Progenitor cell of endocrine pancreas (in vitro differentiated cells): ENCODE measurements at regions not wholly inside any gene's neighbourhood (a gene's known extent, or its start where the extent isn't known, plus 50 kb on each side); places are given as distances from the start of the nearest gene placed in this dataset.

ENCODE experiments used
- DNase-seq: peaks from one replicate; pipeline ENCODE4 v3.0.0; 2021; ENCODE audit warnings: low spot score; ENCODE audit not compliant: unreplicated experiment
- H3K27ac Mint-ChIP-seq: 2 replicates; pipeline ENCODE4 v1.8.0; 2021; ENCODE audit warnings: mild to moderate bottlenecking, moderate library complexity, mixed read lengths
- H3K27me3 Mint-ChIP-seq: 2 replicates; pipeline ENCODE4 v1.8.0; 2021; ENCODE audit warnings: mixed read lengths
- H3K36me3 Mint-ChIP-seq: 2 replicates; pipeline ENCODE4 v1.8.0; 2022; ENCODE audit warnings: mixed read lengths; ENCODE audit not compliant: insufficient read depth
- H3K4me1 Mint-ChIP-seq: 2 replicates; pipeline ENCODE4 v1.8.0; 2021; ENCODE audit warnings: low read depth, mixed read lengths
- H3K4me3 Mint-ChIP-seq: 2 replicates; pipeline ENCODE4 v1.8.0; 2021; ENCODE audit warnings: low read depth, mild to moderate bottlenecking, moderate library complexity, mixed read lengths
- H3K9me3 Mint-ChIP-seq: 2 replicates; pipeline ENCODE4 v1.8.0; 2021; ENCODE audit warnings: low read depth, mixed read lengths
- TF ChIP-seq, protein P1 (sequence below): fragments of 200-600 bp; sonication (generic); IDR thresholded peaks from one replicate; pipeline ENCODE4 v1.5.0; 2021; ENCODE audit warnings: antibody characterized with exemption, mild to moderate bottlenecking; ENCODE audit not compliant: unreplicated experiment

DNA sequence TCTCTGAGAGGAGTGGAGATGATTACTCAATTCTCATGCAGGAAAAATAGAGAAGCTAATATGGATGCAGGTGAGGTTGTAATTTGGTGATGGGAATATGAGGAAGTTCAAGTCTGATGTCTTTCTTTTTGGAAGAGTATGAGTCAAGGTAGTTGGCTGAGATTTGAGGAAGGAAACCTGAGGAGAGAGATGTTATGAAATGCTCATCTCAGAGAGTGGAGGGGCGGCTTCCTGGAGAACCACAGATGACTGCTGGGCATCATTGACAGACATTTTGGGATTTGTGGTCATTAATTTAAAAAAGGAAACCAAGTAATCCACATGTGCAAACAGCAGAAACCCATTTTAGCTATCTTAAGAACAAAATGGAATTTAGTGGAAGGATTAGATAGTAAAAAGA is 72.5 kb upstream of the UST start:
- H3K27ac Mint-ChIP-seq: no peak overlapping the region
- peaks cover 1% of the 10 kb centered on the region for H3K36me3 Mint-ChIP-seq
- H3K27me3 Mint-ChIP-seq: no peaks in the 10 kb centered on the region
- no peak for DNase-seq
- TF ChIP-seq, protein P1, sequence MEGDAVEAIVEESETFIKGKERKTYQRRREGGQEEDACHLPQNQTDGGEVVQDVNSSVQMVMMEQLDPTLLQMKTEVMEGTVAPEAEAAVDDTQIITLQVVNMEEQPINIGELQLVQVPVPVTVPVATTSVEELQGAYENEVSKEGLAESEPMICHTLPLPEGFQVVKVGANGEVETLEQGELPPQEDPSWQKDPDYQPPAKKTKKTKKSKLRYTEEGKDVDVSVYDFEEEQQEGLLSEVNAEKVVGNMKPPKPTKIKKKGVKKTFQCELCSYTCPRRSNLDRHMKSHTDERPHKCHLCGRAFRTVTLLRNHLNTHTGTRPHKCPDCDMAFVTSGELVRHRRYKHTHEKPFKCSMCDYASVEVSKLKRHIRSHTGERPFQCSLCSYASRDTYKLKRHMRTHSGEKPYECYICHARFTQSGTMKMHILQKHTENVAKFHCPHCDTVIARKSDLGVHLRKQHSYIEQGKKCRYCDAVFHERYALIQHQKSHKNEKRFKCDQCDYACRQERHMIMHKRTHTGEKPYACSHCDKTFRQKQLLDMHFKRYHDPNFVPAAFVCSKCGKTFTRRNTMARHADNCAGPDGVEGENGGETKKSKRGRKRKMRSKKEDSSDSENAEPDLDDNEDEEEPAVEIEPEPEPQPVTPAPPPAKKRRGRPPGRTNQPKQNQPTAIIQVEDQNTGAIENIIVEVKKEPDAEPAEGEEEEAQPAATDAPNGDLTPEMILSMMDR: no peak
- no peak overlapping the region for H3K4me3 Mint-ChIP-seq
- H3K9me3 Mint-ChIP-seq: peaks cover 13% of the 10 kb centered on the region
- H3K4me1 Mint-ChIP-seq: no peaks in the 10 kb centered on the region

DNA sequence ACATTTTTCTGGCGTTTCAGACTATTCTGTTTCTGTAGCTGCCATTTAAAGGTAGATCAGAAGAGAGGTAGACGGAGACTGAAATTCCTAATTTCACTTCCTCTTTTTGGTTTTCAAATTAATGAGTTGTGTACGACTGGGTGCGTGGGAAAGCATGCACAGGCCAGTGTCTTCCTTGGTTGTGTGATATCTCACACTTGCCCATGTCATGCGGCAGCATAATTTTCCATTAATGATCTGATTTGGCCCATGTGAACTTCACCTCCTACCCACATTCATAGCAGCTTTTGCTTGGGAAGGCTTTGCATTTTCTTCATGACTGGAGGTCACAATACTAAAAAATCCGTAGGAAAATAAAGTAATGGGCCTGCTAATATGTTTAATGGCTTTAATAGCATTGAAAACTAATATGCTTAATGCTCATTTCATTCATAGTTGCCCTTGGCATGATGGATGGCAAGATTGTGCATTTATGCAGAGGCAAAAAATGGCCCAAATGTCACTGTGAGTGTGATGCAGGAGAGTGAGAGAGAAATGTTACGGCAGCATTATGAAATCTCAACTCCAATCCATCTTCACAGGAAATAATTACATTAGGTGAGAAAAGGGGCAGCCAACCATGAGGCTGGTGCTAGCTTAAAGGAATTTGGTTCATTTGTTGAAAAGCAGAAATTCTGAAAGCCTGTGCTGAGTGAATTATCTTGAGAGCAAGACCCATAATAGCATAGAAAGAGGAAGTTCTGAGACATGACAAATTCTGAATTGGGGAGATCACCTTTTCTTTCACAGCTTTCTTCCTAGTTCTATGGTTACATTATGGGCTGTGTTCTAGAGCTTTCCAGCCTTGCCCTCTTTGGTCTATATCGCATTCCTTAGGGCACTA is 69.0 kb upstream of the UST start:
- no peak overlapping the region for H3K27ac Mint-ChIP-seq
- no peaks in the 10 kb centered on the region for H3K27me3 Mint-ChIP-seq
- H3K9me3 Mint-ChIP-seq: peaks cover 3% of the 10 kb centered on the region
- DNase-seq: no peak
- H3K4me3 Mint-ChIP-seq: no peak overlapping the region
- H3K4me1 Mint-ChIP-seq: no peaks in the 10 kb centered on the region
- H3K36me3 Mint-ChIP-seq: no peaks in the 10 kb centered on the region
- TF ChIP-seq, protein P1: no peak

DNA sequence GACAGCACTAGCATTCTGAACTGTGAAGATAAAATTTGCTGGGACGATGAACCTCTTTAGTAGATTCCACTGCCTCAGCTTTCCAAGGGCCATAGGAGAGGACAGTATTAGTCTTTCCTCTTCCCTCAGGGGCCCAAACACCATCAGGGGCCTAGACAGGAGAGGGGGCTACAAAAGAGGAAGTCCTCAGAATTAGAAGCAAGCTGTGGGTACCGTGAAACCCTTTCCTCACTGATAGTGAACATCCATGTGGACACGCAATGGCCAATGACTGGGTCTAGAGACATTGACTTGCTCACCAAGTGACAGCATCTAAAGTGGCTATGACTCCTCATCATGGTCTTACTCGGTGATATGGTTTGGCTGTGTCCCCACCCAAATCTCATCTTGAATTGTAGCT is 68.1 kb upstream of the UST start:
- no peak overlapping the region for H3K27ac Mint-ChIP-seq
- no peaks in the 10 kb centered on the region for H3K9me3 Mint-ChIP-seq
- H3K27me3 Mint-ChIP-seq: no peaks in the 10 kb centered on the region
- H3K4me1 Mint-ChIP-seq: no peaks in the 10 kb centered on the region
- no peaks in the 10 kb centered on the region for H3K36me3 Mint-ChIP-seq
- TF ChIP-seq, protein P1: no peak
- no peak for DNase-seq
- no peak overlapping the region for H3K4me3 Mint-ChIP-seq

DNA sequence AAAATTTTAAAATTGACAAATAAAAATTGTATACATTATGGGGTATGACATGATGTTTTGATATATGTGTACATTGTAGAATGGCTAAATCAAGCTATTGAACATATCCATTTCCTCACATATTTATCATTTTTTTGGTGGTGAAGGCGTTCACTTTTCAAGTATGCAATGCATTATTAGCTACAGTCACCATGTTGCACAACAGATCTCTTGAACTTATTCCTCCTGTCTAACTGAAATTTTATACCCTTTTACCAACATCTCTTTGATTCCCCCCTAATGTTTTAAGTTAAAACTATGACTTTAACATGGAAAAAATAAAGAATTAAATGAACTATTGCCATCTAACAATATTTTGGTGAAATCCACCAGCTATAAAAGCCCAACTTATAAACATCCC is 65.2 kb upstream of the UST start:
- TF ChIP-seq, protein P1: no peak
- Mint-ChIP-seq H3K27ac (no peak overlapping the region), H3K4me3 (no peak overlapping the region), H3K9me3 (no peaks in the 10 kb centered on the region), H3K4me1 (no peaks in the 10 kb centered on the region), H3K27me3 (no peaks in the 10 kb centered on the region), H3K36me3 (no peaks in the 10 kb centered on the region)
- no peak for DNase-seq

DNA sequence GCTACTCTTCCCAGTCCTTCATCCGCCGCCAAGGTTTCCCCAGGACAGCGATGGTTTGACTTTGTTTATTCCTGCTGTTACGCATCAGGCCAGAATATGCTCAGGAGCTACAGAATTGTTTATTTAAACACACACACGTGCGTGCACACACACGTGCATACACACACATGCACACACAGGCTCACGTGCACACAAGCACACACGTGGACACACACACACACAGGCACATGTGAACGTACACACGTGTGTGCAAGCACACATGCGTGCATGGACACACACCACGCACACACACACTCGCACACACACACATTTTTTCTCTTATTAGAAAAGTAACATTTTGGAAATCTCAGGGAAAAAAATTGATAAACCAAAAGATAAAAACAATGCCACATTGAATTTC is 64.6 kb upstream of the UST start:
- no peak overlapping the region for H3K27ac Mint-ChIP-seq
- no peak for DNase-seq
- H3K9me3 Mint-ChIP-seq: no peaks in the 10 kb centered on the region
- no peaks in the 10 kb centered on the region for H3K36me3 Mint-ChIP-seq
- TF ChIP-seq, protein P1: no peak
- no peak overlapping the region for H3K4me3 Mint-ChIP-seq
- no peaks in the 10 kb centered on the region for H3K4me1 Mint-ChIP-seq
- H3K27me3 Mint-ChIP-seq: no peaks in the 10 kb centered on the region
